Activated CD8-positive, alpha-beta memory T cell treated with anti-CD3 and anti-CD28 coated beads for 24 hours (primary cell): ENCODE measurements at regions not wholly inside any gene's neighbourhood (a gene's known extent, or its start where the extent isn't known, plus 50 kb on each side); places are given as distances from the start of the nearest gene placed in this dataset.

Experiments
- DNase-seq: peaks from one replicate; pipeline ENCODE4 v3.0.0-alpha.2; 2020

DNA sequence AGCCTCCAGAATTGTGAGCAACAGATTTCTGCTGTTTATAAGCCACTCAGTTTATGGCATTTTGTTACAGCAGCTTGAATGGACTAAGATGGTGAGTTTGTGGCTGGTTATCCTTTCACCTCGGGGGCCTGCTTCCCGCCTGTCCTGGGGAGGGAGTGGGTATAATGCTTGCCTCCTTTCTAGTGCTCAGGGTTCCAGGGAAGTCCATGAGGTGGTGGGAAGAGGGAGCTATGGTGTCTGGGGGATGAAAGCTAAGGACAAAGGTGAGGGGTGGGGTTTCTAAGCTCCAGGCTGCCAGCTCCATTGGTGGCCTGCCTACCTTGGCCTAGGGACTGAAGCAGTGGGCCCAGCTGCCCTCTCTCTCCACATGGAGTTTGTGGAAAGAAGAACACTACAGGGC, 50.2 kb upstream of the SDK2 start:
- DNase-seq, result no peak

DNA sequence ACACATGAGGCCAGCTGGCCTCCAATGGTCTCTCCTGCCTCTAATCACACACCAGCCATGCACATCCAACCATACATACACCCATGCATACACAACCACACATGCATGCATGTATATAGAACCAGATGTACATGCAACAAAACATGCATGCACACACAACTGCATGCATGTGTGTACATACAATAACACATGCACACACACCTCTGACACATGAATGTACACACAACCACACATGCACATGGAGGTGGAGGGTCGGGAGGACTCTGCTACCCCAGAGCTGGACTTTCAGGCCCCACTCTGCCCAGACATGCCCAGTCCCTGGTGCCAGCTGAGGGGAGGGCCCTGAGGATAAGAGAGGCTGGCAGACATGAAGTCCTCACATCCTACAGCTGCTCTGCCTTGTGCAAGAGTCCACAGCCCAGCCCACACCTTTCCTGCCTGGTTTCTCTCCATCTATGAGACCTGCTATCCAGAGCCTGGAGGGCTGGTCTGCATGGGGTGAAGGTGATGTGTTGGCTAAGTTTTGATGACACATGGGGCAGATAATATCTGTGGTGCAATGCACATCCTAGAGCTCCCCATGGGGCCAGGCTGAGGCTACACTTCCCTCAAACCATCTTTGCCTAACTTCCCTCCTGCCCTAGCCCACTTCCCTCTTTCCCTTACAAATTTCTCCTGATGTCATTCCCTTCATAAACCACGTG, 50.9 kb upstream of the SDK2 start:
- DNase-seq, result peak; percentile 26

DNA sequence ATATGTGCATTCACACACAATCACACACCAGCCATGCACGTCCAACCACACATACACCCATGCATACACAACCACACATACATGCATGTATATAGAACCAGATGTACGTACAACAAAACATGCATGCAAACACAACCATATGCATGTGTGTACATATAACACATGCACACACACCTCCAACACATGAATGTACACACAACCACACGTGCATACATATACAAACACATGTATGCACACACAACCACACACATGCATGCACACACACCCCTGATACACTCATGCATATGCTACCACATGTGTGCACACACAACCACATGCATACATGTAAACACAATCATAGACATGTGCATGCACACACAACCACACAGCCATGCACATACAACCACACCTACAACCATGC, 52.0 kb upstream of the SDK2 start:
- peak; percentile 4 for DNase-seq

DNA sequence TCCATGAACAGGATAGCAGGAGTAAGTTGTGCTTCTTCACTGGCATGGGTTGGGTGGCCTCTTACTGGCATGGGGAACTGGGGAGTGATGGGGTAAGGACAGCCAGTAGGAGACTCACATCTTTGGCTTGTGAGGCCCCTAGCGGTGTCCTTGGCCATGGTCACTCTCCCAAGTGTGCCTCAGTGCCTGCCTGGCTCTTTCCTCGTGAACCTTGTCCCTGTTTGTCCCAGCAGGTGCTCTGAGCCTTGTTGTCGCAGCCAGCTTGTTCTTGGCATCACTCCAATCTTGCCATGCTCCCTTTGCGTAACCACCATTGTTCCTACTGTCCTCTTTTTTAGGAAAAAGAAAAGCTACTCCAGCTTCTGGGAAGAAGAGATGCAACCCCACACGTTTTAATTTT, 53.6 kb upstream of the SDK2 start:
- peak; percentile 38 for DNase-seq

DNA sequence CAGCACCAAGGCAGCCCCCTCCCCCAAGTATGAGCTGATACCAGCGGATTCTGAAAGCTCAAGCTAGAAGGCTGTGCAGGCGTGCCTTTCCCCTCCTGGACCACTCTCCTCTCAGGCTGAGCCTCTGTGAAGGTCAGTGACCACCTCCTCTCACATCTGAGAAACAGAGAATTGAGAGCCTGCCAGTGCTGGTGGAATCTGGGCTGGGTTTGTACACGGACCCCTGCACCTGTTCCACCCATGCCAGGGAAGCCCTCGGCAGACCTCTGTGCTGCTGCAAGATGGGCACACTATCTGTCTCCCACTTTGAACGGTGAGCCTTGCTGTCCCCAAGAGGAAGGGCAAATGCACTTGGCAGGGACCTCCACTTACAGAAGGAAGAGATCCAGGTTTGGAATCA, 54.7 kb upstream of the SDK2 start:
- peak; percentile 37 for DNase-seq

DNA sequence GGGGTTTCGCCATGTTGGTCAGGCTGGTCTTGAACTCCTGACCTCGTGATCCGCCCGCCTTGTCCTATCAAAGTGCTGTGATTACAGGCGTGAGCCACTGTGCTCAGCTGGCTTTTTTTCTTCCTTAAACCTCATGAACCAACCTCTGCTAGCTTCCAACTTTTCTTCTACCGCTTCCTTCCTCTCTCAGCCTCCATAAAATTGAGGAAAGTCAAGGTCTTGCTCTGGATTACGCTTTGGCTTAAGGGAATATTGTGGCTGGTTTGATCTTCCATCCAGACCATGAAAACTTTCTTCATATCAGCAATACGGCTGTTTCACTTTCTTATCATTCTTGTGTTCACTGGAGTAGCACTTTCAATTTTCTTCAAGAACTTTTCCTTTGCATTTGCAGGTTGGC, 57.5 kb upstream of the SDK2 start:
- DNase-seq, result no peak

DNA sequence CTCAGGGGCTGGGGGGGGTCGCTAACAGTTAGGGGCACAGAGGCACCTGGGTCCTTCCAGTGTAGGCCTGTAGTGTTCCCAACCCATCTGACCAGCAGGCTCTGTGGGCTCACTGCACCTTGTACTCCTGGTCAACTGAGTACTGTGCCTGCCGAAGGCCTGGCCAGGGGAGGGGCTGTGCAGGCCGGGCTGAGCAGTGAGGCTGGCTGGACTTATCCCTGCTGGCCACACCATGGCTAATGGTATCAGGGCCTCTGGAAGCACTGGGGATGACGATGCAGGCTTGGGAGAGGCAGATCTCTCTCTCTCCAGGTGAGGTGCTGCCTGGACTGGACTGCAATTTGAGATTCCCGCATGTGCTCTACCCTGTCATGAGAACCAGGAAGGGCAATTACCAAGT, 58.9 kb upstream of the SDK2 start:
- DNase-seq, result no peak

DNA sequence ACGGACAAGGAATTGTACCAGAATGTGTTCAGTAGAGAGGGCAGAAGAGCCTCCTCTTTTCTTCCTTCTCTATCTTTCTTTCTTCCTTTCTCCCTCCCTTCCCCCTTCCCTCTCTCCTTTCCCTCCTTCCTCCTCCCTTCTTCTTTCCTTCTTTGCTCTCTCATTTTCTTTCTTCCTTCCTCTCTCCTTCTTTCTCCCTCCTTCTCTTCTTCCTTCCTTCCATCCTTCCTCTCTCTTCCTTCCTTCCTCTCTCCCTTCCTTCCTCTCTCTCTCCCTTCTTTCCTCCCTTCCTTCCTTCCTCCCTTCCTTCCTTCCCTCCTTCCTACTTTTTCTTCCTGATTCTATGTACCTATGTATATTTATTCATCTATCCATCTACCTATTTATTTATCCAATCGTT, 59.7 kb upstream of the SDK2 start:
- no peak for DNase-seq

DNA sequence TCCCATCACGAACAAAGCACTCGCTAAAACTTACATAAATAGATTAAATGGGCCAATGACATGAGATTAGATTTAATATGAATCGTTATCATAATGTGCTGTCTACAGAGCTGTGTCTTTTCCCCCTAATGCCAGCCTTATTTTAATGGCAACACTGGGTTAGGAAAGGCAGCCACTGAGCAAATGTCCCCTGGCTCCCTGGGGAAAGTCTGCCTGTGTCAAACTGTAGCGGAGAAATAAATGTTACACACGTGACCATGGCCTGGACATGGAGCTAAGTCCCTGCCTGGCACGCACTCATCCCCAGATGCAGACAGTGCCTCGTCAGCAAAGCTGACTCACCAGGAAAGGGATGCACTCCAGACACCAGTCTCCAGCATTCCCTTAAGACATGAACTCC, 61.3 kb upstream of the SDK2 start:
- DNase-seq, result no peak

DNA sequence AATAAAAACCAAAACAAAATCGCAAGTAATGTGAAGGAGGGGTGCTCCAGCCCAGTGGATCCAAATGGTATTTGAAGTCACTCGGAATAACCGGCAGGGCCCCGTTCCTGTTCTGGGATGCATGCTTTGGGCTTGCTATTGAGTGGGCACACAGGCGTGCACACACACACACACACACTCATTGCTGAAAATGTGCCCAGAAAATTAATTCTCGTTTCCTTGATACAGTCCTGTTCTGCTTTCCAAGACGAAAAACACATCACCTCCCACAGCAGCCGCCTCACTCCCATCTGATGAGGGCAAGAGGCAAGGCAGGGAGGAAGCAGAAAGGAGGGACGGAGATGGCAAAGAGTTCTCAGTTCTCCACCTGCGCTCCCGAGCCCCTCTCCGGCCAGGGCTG, 62.2 kb upstream of the SDK2 start:
- DNase-seq, result no peak

DNA sequence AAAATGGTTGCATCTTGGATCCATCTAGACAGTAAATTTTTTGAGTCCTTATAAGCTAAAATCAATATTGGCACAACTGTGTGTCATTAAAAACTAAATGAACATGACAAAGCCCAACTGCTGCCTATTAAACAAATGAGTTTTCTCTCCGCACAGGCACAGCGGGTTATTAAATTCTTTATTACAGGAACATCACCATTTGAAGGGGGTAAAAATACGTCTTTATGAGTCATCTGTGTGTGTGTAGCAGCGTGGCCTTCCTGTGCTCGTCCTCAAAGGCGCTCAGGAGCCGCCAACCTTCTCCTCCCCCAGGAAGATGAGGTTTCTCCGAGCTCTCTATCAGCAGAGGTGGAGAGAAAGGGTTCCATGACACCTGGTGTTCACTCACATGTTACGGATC, 62.6 kb upstream of the SDK2 start:
- no peak for DNase-seq

DNA sequence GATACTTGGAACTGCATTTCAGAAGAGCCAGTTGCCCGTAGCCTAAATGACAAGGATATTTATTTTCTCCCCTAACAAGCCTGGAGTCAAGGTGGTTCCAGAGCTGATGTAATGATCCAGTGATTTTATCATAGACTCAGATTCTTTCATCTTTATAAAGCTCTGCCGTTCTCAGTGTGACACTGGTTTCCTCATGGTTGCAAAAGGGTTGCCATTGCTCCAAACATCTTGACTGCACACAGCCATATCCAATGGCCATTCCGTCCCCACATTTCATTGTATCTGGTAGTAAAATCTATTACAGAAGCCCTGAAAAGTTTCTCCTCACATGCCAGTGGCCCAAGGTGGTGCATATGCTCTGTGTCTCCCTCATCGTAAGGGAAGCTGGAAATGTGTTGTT, 63.1 kb upstream of the SDK2 start:
- DNase-seq, result no peak

DNA sequence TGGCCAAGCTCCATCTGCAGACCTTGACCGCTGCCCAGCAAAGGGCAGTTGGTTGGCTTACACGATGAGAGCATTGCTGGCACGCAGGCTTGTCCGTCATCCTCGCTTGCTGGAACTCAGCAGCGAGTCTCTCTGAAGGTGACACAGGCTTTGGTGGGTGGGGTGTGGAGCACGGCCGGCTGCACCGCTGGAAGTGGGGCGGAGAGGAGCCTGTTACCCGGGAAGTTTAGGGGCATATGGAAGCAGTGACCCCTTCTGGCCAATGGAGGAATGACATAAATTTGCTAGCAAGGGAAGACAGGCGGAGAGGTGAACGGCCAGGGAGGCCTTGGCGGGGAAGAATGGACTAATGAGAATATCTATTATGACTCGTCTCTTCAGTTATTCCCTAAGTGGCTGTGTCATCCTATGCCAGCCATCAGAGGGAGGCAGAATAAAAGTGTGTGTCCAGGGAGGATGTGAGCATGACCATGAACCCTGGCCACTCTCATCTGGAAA, 65.9 kb upstream of the SDK2 start:
- DNase-seq, result peak; percentile 81

DNA sequence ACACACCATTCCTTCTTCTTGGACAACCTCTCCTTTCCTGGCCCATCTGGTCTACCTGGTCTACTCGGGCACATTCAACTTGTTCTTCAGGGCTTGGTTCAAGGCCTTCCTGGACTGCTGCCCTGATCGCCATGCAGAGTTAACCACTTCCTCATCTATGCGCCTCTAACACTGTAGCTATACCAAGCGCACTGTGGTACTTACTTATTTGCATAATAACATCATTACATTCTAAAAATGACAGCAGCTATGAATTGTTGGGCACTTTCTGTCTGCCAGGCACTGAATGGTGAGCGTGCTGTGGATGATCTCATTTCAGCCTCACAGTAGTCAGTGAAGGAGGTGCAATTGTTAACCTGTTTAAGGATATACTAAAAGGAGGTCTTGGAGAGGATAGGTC, 66.9 kb upstream of the SDK2 start:
- no peak for DNase-seq

DNA sequence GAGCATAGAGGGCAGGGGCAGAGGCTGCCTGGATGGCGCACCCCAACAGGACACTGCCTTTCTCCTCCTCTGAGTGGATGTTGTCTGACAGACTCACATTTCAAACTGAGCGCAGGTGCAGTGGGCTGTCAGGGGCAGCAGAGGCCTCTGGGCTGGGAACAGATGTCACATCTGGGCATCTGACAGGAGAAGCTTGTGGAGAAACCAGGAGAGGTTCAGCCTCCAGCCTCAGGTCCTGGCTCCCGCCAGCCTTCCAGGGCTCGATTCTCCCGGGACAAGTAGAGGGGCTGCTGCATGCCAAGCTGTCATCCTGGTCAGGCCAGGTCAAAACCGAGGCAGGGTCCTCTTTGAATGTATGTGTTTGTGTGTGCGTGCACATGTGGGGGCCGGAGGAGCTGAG, 67.7 kb upstream of the SDK2 start:
- no peak for DNase-seq

DNA sequence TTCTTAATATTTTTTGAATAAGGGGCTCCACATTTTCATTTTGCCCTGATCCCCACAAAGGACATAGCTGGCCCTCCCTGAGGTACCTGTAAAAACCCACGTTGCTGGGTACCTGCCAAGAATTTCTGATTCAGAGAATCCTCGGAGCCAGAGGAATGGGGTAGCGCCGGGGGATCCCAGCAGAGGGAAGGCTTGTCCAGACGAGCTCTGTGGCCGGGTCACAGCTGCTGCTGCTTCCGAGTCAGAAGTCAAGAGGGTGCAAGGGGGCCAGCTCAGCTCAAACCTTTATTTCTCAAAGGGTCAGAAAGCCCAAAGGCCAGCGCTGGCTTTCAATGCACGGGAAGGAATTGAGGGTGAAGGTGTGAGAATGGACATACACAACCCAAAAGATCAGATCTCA, 68.9 kb upstream of the SDK2 start:
- no peak for DNase-seq

DNA sequence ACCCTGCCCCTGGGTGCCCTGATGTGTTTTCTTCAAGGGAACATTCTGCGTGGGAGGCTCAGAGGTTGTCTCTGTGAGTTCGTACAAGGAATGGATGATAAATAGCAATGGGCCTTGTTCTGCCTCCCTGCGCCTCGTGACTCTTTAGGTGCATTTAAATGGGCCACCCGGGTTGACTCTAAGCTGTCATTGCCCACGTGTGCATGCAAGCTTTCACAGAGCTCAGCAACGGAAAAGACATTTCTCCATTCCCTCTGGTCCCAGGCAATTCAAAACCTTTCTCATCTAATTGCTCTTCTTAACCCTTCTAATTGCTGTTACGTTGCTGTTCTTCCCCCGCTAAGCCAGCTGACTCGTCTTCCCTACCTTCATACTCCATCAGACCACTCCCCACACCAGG, 71.5 kb upstream of the SDK2 start:
- DNase-seq, result no peak

DNA sequence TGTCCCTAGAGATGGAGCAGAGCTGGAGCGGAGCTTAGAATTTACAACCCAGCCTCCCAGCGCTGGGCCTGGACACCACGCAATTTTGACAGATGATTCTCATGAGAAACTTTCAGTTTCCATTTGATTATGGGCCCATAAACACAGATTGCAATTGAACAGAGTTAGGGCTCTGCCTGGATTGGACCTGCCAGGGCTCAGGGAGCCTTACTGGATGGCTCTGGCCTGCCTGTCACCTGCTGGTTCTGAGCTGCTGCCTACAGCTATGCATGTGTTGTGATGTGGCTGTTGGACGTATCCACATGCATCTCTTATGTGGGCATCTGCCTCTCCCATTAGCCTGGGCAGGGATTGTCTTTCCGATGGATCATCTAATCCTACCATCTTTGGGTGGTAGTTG, 73.4 kb upstream of the SDK2 start:
- no peak for DNase-seq

DNA sequence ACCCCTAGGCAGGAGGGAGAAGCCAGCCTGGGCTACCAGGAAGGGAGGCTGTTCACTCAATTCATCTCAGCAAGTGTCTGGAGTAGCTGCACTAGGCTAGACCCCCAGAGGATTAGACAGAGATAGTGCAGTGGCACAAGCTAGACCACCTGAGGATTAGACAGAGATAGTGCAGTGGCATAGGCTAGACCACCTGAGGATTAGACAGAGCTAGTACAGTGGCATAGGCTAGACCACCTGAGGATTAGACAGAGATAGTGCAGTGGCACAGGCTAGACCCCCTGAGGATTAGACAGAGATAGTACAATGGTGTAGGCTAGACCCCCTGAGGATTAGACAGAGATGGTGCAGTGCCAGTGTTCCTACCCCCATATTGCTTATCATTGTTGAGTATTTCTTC, 74.1 kb upstream of the SDK2 start:
- DNase-seq, result no peak

DNA sequence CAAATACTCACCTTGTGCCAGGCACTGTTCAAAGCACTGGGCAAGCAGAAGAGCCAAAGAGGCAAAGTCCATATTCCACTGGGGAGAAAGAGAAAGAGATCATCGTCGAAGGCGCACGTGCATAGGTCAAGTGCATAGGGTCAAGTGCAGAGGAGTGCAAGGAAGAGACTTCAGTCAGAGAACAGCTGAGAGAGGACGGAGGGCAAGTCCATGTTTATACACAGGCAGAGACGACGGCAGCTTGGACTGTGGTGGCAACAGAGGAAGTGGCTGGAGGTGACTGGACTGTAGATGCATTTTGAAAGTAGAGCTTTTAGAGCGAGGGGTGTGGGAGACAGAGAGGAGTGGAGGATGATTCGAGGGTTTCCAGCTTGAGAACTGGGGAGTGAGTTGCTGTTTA, 74.7 kb upstream of the SDK2 start:
- DNase-seq, result no peak

DNA sequence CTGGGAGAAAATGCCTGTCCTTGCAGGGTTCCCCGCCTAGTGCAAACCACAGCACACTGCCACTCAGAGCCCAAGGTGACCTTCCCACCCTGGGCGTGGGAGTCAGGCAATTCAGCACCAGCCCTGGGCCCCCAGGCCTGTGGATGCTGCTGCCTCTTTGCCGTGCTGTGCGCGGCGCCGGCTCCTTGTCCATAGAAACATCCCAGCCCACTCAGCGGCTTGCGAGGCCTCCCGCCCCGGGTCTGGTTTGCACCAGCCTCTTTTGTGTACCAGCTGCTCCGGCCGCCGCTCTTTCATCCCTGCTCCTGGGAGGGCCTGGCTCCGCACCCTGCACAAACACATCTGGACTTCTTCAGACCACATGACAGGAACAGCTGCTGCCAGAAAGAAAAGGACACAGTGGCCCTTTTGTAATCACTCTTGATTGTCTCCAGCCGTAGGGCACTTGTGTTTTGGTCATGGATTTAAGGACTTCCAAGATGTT, 75.4 kb upstream of the SDK2 start:
- no peak for DNase-seq

DNA sequence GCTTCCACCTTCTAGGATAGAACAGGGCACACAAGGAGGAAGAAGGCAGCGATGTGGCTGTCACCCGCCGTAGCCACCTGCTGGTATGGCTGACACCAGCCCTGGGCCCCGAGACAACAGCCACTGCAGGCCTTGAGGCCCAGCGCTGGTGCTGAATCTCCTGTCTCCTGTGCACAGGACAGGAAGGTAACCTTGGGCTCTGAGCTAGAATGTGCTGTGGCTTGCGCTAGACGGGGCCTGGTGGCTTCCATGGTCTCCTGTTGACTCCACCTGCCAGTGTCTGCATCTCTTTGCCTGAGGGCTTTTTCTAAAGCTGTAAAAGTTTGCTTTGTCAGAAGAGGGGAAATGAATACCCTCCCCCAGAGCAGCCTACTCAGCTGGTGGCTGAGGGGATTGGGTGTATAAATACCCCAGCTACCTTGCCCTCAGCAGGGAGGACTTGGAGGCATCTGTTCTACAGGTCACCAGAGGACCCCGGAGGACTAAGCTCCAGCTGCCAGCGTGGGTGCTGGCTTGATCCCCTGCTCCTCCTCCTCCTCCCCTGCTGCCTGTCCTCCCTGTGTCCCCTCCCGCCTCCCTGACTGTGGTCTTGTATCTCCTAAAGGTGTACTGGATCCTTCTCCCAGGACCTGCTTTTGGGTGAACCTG, 76.1 kb upstream of the SDK2 start:
- DNase-seq, result peak; percentile 70

DNA sequence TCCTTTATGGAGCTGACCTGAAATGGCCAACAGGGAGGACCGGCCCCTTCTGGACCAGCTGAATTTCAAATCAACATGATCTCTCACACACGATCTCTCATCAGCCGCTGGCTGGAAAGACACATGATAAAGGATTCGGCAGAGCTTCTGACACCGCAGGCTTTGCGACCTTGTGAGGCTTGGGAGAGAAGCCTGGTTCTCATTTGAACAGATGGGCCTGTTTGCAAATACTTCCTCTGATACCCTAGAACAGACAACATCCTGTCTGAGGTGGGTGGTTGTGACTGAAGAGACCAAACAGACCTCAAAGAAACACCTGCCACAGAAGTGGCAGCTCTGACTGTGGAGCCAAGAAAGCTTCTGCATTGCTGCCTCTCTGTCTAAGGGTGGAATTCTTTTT, 77.9 kb upstream of the SDK2 start:
- no peak for DNase-seq

DNA sequence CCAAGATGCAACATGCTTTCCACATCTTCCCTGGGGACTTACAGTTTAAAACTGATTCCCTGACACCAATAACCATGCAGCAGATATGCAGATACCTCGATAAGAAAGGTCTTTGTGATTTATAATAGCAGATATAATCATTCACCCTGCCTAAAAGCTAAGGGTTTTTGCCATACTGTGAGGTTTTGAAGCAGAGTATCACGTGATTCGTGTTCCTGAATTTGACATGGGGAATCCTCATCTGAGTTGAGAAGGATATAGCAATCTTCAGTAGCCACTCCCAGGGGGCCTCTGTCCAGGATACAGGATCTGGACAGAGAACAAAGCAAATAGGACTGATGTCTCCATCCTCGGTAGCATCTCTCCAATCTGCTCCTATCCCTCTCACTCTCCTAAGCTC, 79.1 kb upstream of the SDK2 start:
- no peak for DNase-seq

DNA sequence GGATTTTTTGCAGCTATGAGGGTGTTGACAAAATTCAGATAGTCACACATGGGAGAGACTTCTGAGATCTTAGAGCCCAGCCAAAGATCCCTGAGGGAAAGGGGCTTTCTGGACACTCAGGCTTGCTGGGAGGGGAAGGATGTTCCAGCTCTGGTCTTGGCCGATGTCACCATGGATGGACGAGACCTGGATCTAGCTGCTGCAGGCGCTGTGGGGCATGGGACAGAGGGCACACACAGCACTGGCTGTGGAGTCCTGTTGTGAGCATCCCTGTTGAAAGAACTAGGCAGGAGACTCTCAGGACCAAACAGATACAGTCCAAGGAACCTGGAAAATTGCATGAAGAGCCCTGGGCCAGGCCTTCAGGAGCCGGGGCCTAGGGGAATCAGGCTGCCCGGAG, 80.1 kb upstream of the SDK2 start:
- no peak for DNase-seq
